ENCODE measurements at regions not wholly inside any gene's neighbourhood (a gene's known extent, or its start where the extent isn't known, plus 50 kb on each side); places are given as distances from the start of the nearest gene placed in this dataset.

DNA sequence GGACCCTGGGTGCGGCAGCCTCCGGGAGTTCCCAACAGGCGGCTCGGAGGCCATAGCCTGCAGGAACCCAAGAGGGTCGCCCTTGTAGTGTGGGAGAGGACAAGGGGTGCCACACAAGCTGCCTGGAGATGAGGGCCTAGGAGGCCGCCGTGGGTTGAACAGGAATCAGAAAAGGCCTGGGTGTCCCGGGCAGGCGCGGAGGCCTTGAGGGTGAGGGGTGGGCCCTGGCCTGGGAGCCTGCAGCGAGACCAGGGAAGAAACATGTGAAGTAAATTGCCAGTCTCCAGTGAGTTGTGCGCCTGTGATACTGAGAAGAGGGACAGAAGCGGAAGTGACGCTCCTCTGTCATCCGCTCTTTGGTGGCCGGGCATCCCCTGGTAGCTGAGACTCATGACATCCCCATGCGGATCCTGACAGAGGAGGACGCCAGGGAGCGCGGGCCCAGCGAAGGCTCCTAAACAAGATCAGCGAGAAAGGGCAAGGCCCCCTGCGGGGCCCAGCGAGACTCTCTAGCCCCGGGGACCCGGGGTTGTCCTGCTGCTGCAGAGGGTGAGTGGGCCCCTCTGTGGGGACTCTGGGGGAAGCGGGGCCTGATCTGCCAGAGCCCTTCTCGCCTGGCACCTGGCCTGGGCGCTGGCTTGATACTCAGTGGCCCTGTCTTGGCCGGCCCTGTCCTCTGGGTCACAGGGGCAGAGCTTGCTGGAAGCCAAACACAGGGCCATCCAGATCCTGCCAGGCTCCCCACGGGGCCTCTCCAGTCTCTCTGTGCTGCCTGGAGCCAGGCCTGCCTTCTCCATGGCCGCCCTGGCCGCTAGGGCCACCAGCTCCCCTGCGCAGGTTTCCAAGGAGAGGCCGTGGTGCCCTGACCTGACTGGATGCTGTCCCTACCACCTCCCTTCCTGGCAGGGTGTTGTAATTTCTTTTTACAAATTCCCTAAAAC, 788.4 kb downstream of the TLE4 start:
- TF ChIP-seq, protein P1, sequence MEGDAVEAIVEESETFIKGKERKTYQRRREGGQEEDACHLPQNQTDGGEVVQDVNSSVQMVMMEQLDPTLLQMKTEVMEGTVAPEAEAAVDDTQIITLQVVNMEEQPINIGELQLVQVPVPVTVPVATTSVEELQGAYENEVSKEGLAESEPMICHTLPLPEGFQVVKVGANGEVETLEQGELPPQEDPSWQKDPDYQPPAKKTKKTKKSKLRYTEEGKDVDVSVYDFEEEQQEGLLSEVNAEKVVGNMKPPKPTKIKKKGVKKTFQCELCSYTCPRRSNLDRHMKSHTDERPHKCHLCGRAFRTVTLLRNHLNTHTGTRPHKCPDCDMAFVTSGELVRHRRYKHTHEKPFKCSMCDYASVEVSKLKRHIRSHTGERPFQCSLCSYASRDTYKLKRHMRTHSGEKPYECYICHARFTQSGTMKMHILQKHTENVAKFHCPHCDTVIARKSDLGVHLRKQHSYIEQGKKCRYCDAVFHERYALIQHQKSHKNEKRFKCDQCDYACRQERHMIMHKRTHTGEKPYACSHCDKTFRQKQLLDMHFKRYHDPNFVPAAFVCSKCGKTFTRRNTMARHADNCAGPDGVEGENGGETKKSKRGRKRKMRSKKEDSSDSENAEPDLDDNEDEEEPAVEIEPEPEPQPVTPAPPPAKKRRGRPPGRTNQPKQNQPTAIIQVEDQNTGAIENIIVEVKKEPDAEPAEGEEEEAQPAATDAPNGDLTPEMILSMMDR (IDR thresholded peaks at IDR 0.05): no peak
- no peak for TF ChIP-seq POLR2A (IDR thresholded peaks at IDR 0.05)
- no peak for TF ChIP-seq EP300 (IDR thresholded peaks at IDR 0.05; ENCODE audit: low read depth)
- no peak for TF ChIP-seq POLR2AphosphoS5 (IDR thresholded peaks at IDR 0.05)

Measured in transverse colon (tissue), 4 donors.